IMR-90 (cell line): ENCODE measurements at regions not wholly inside any gene's neighbourhood (a gene's known extent, or its start where the extent isn't known, plus 50 kb on each side); places are given as distances from the start of the nearest gene placed in this dataset.

ENCODE experiments used
- ATAC-seq: fragments of 200-7000 bp; cut with Tn5 transposase; 2 replicates; pipeline ENCODE4 v1.9.1; 2020; ENCODE audit warnings: low read depth, mild to moderate bottlenecking, moderate library complexity
- BruUV-seq: library from RNA; stranded (reverse); fragments of 400-500 nt; replicated peaks from 2 replicates; lab custom pipeline; 2021; lab: Mats Ljungman, UMichigan
- CTCF ChIA-PET: fragments of 300-600 bp; formaldehyde crosslinking; extraction: SDS; loops from one replicate; lab custom pipeline; 2021; ENCODE audit warnings: antibody characterized with exemption; lab: Yijun Ruan, JAX
- POLR2A ChIA-PET: fragments of 300-600 bp; sonication (Branson Sonifier 250); formaldehyde crosslinking; loops from one replicate; lab custom pipeline; 2022; ENCODE audit warnings: antibody characterized with exemption; ENCODE audit not compliant: unreplicated experiment; lab: Charles Lee
- DNase-seq: peaks from one replicate; pipeline ENCODE4 v3.0.0; 2013
- H2AFZ ChIP-seq: replicated peaks from 2 replicates; pipeline ENCODE3; 2013; ENCODE audit warnings: low read length, mild to moderate bottlenecking; ENCODE audit not compliant: poor library complexity
- H2AK5ac ChIP-seq: 2 replicates; pipeline ENCODE4 v1.6.1; 2013; ENCODE audit warnings: low read depth, low read length, inconsistent platforms
- H2AK9ac ChIP-seq: replicated peaks from 2 replicates; pipeline ENCODE3; 2013; ENCODE audit warnings: mild to moderate bottlenecking, low read depth, low read length, moderate library complexity; ENCODE audit not compliant: poor library complexity
- H2BK120ac ChIP-seq: 2 replicates; pipeline ENCODE4 v1.6.1; 2013; ENCODE audit warnings: low read depth, low read length, inconsistent platforms
- H2BK15ac ChIP-seq: 3 replicates; pipeline ENCODE4 v1.6.1; 2013; ENCODE audit warnings: low read depth, low read length, inconsistent platforms
- H2BK20ac ChIP-seq: 2 replicates; pipeline ENCODE4 v1.6.1; 2013; ENCODE audit warnings: low read depth, mild to moderate bottlenecking, inconsistent platforms, low read length, moderate library complexity
- H2BK5ac ChIP-seq: 2 replicates; pipeline ENCODE4 v1.6.1; 2013; ENCODE audit warnings: mild to moderate bottlenecking, low read depth, low read length, inconsistent platforms; ENCODE audit not compliant: poor library complexity, severe bottlenecking
- H3K14ac ChIP-seq: replicated peaks from 2 replicates; pipeline ENCODE4 v1.6.1; 2013; ENCODE audit warnings: low read depth, low read length, inconsistent platforms
- H3K18ac ChIP-seq: 2 replicates; pipeline ENCODE4 v1.6.1; 2013; ENCODE audit warnings: low read depth, low read length, control low read depth
- H3K23ac ChIP-seq: 2 replicates; pipeline ENCODE4 v1.6.1; 2013; ENCODE audit warnings: low read depth, low read length, inconsistent platforms
- H3K27ac ChIP-seq: 2 replicates; pipeline ENCODE4 v1.5.1; 2013; ENCODE audit warnings: mild to moderate bottlenecking, control low read depth, low read length; ENCODE audit not compliant: insufficient read depth
- H3K27me3 ChIP-seq: 2 replicates; pipeline ENCODE4 v1.6.1; 2013; ENCODE audit warnings: low read length; ENCODE audit not compliant: control insufficient read depth, insufficient read depth
- H3K36me3 ChIP-seq: 2 replicates; pipeline ENCODE4 v1.6.1; 2013; ENCODE audit warnings: low read length, mixed read lengths; ENCODE audit not compliant: control insufficient read depth, insufficient read depth
- H3K4ac ChIP-seq: 2 replicates; pipeline ENCODE4 v1.6.1; 2013; ENCODE audit warnings: low read depth, low read length, inconsistent platforms
- H3K4me1 ChIP-seq: 2 replicates; pipeline ENCODE4 v1.6.1; 2013; ENCODE audit warnings: low read length, mixed read lengths; ENCODE audit not compliant: control insufficient read depth, insufficient read depth
- H3K4me2 ChIP-seq: 2 replicates; pipeline ENCODE4 v1.6.1; 2013; ENCODE audit warnings: low read depth, mild to moderate bottlenecking, control low read depth, low read length, moderate library complexity
- H3K4me3 ChIP-seq: 2 replicates; pipeline ENCODE4 v1.5.1; 2013; ENCODE audit warnings: low read depth, mild to moderate bottlenecking, control low read depth, low read length, moderate library complexity; ENCODE audit not compliant: insufficient read depth
- H3K56ac ChIP-seq: 2 replicates; pipeline ENCODE4 v1.6.1; 2013; ENCODE audit warnings: low read length, inconsistent platforms; ENCODE audit not compliant: insufficient read depth; ENCODE audit errors: extremely low read depth
- H3K79me1 ChIP-seq, 2 experiments: 2 replicates each; pipeline ENCODE4 v1.6.1; 2013; ENCODE audit warnings: low read length in 2 of 2, inconsistent platforms in 1 of 2, low read depth in 1 of 2
- H3K9ac ChIP-seq: 2 replicates; pipeline ENCODE4 v1.6.1; 2013; ENCODE audit warnings: low read depth, low read length, control low read depth
- H3K9me1 ChIP-seq: 2 replicates; pipeline ENCODE4 v1.6.1; 2013; ENCODE audit warnings: low read length, inconsistent platforms; ENCODE audit not compliant: insufficient read depth
- H3K9me3 ChIP-seq: 2 replicates; pipeline ENCODE4 v1.6.1; 2013; ENCODE audit warnings: low read length; ENCODE audit not compliant: control insufficient read depth, insufficient read depth
- H4K20me1 ChIP-seq: 2 replicates; pipeline ENCODE4 v1.6.1; 2013; ENCODE audit warnings: low read length, inconsistent platforms; ENCODE audit not compliant: insufficient read depth
- H4K5ac ChIP-seq: 2 replicates; pipeline ENCODE4 v1.6.1; 2013; ENCODE audit warnings: mild to moderate bottlenecking, low read depth, low read length, control low read depth
- H4K8ac ChIP-seq, 2 experiments: 2 replicates each; pipeline ENCODE4 v1.6.1; 2013; ENCODE audit warnings: low read depth in 2 of 2, low read length in 2 of 2, control low read depth in 1 of 2, inconsistent platforms in 1 of 2
- H4K91ac ChIP-seq: 2 replicates; pipeline ENCODE4 v1.6.1; 2013; ENCODE audit warnings: low read depth, low read length, inconsistent platforms; ENCODE audit not compliant: insufficient read depth
- BHLHE40 ChIP-seq: fragments of 150-350 bp; IDR thresholded peaks from 2 replicates; pipeline ENCODE4 v1.6.1; 2016; ENCODE audit warnings: mild to moderate bottlenecking, low read depth, low read length
- CEBPB ChIP-seq: IDR thresholded peaks from 2 replicates; pipeline ENCODE4 v1.6.1; 2012; ENCODE audit warnings: low read depth, low read length, improper control_type of control experiment
- CHD1 ChIP-seq: IDR thresholded peaks from 2 replicates; pipeline ENCODE4 v1.6.1; 2012; ENCODE audit warnings: low read depth, low read length, improper control_type of control experiment
- CTCF ChIP-seq: conservative IDR thresholded peaks from 2 replicates; pipeline ENCODE4 v1.5.1; 2012; ENCODE audit warnings: mild to moderate bottlenecking, low read depth, low read length, improper control_type of control experiment
- ELK1 ChIP-seq: fragments of 150-350 bp; IDR thresholded peaks from 2 replicates; pipeline ENCODE4 v1.6.1; 2016; ENCODE audit warnings: low read depth, mild to moderate bottlenecking, low read length, moderate library complexity, borderline replicate concordance
- FOS ChIP-seq: fragments of 150-350 bp; IDR thresholded peaks from 2 replicates; pipeline ENCODE4 v1.6.1; 2016; ENCODE audit warnings: low read depth, low read length
- MAFK ChIP-seq: IDR thresholded peaks from 2 replicates; pipeline ENCODE4 v1.6.1; 2012; ENCODE audit warnings: low read depth, low read length, improper control_type of control experiment
- MAZ ChIP-seq: IDR thresholded peaks from 2 replicates; pipeline ENCODE4 v1.6.1; 2012; ENCODE audit warnings: low read depth, mild to moderate bottlenecking, low read length, improper control_type of control experiment, moderate library complexity, borderline replicate concordance
- MXI1 ChIP-seq: IDR thresholded peaks from 2 replicates; pipeline ENCODE4 v1.6.1; 2012; ENCODE audit warnings: low read depth, mild to moderate bottlenecking, low read length, moderate library complexity, borderline replicate concordance
- NFE2L2 ChIP-seq: fragments of 150-350 bp; IDR thresholded peaks from 2 replicates; pipeline ENCODE4 v1.6.1; 2016; ENCODE audit warnings: low read depth, mild to moderate bottlenecking, low read length
- POLR2A ChIP-seq: IDR thresholded peaks from 2 replicates; pipeline ENCODE4 v1.6.1; 2012; ENCODE audit warnings: mild to moderate bottlenecking, low read depth, low read length
- RAD21 ChIP-seq: IDR thresholded peaks from 2 replicates; pipeline ENCODE4 v1.6.1; 2012; ENCODE audit warnings: low read length, improper control_type of control experiment
- RCOR1 ChIP-seq: IDR thresholded peaks from 2 replicates; pipeline ENCODE4 v1.6.1; 2012; ENCODE audit warnings: mild to moderate bottlenecking, low read length, improper control_type of control experiment; ENCODE audit not compliant: insufficient replicate concordance
- RFX5 ChIP-seq: IDR thresholded peaks from 2 replicates; pipeline ENCODE4 v1.8.0; 2012; ENCODE audit warnings: low read depth, mild to moderate bottlenecking, low read length, moderate library complexity
- SMC3 ChIP-seq: fragments of 150-350 bp; IDR thresholded peaks from 2 replicates; pipeline ENCODE4 v1.6.1; 2016; ENCODE audit warnings: low read depth, mild to moderate bottlenecking, antibody characterized with exemption, low read length, moderate library complexity
- WGBS, 2 experiments: methylation state at CpG; one replicate each; pipeline versions ENCODE4 v1.1.5 to v1.1.7; 2013; ENCODE audit warnings: missing lambda C conversion rate in 2 of 2; ENCODE audit not compliant: insufficient read length in 1 of 2; ENCODE audit errors: extremely low coverage in 2 of 2; 5-methylcytosine and 5-hydroxymethylcytosine counted together
- dilution Hi-C: fragments of 300-500 bp; cut with HindIII; formaldehyde crosslinking; loops from one replicate; pipeline ENCODE4 v1.14.3; 2018; ENCODE audit warnings: low sequenced_read_pairs; ENCODE audit not compliant: unreplicated experiment
- in situ Hi-C: fragments of 300-500 bp; cut with MboI; formaldehyde crosslinking; loops from 3 replicates; pipeline ENCODE4 v1.14.3; 2019; ENCODE audit warnings: low sequenced_read_pairs, inconsistent platforms, mixed read lengths
- intact Hi-C: fragments of 100-400 bp; cut with micrococcal nuclease; formaldehyde crosslinking; loops from 2 replicates; pipeline ENCODE4 v1.10.0; 2022
- TF ChIP-seq, protein P1 (sequence below): fragments of 150-350 bp; IDR thresholded peaks from 2 replicates; pipeline ENCODE4 v1.6.1; 2017; ENCODE audit warnings: mild to moderate bottlenecking, antibody characterized with exemption, low read length, low read depth

- H2BK20ac ChIP-seq = no peak overlapping the region
- peaks cover 4% of the 10 kb centered on the region; the same call in 1 of the 2 replicates for H3K9me1 ChIP-seq
- H3K4me3 ChIP-seq = no peak overlapping the region
- H4K5ac ChIP-seq = no peak overlapping the region
- WGBS, 2 experiments = 96% methylated on average over 4 of the region's 6 CpGs; no CpG with 5 or more reads in 1 of the 2 experiments
- BruUV-seq = no TSS peak
- H4K91ac ChIP-seq = no peak overlapping the region
- no peak overlapping the region for H2BK5ac ChIP-seq
- H3K23ac ChIP-seq = no peak overlapping the region
- H3K4me1 ChIP-seq = no peaks in the 10 kb centered on the region
- CTCF ChIA-PET = no interaction called here
- H2BK120ac ChIP-seq = no peak overlapping the region
- DNase-seq (no peak), ATAC-seq (no peak)
- no peak overlapping the region for H2AFZ ChIP-seq
- intact Hi-C loops = no loop called here
- H3K14ac ChIP-seq = no peak overlapping the region
- no peak overlapping the region for H2AK9ac ChIP-seq
- no peak overlapping the region for H3K4ac ChIP-seq
- dilution Hi-C loops = no loop called here
- no peak overlapping the region for H3K4me2 ChIP-seq
- H4K8ac ChIP-seq = no peak overlapping the region
- no peak overlapping the region for H3K9ac ChIP-seq
- no peak overlapping the region for H3K27ac ChIP-seq
- no peaks in the 10 kb centered on the region for H4K20me1 ChIP-seq
- POLR2A ChIA-PET = no interaction called here
- no peak overlapping the region for H3K56ac ChIP-seq
- H2BK15ac ChIP-seq = no peak overlapping the region
- no peaks in the 10 kb centered on the region for H3K27me3 ChIP-seq
- peaks cover 5% of the 10 kb centered on the region; the same call in 1 of the 2 replicates for H3K36me3 ChIP-seq
- H3K79me1 ChIP-seq = peaks cover 13 to 58% of the 10 kb centered on the region in 2 experiments
- no peak overlapping the region for H3K18ac ChIP-seq
- in situ Hi-C loops = no loop called here
- H3K9me3 ChIP-seq = peaks cover 9% of the 10 kb centered on the region
- no peak overlapping the region for H2AK5ac ChIP-seq
- TF ChIP-seq MXI1 (no peak), RAD21 (no peak), SMC3 (no peak), BHLHE40 (no peak), CEBPB (no peak), CHD1 (no peak), RFX5 (no peak), CTCF (no peak), MAZ (no peak), FOS (no peak), ELK1 (no peak), NFE2L2 (no peak), POLR2A (no peak), MAFK (no peak), RCOR1 (no peak)
- TF ChIP-seq, protein P1, sequence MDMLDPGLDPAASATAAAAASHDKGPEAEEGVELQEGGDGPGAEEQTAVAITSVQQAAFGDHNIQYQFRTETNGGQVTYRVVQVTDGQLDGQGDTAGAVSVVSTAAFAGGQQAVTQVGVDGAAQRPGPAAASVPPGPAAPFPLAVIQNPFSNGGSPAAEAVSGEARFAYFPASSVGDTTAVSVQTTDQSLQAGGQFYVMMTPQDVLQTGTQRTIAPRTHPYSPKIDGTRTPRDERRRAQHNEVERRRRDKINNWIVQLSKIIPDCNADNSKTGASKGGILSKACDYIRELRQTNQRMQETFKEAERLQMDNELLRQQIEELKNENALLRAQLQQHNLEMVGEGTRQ = no peak
Observed at GRCh38 chr17:77296769-77297409, 156.1 kb downstream of the SEC14L1 start.
